ENCODE measurements at regions not wholly inside any gene's neighbourhood (a gene's known extent, or its start where the extent isn't known, plus 50 kb on each side); places are given as distances from the start of the nearest gene placed in this dataset.

DNA sequence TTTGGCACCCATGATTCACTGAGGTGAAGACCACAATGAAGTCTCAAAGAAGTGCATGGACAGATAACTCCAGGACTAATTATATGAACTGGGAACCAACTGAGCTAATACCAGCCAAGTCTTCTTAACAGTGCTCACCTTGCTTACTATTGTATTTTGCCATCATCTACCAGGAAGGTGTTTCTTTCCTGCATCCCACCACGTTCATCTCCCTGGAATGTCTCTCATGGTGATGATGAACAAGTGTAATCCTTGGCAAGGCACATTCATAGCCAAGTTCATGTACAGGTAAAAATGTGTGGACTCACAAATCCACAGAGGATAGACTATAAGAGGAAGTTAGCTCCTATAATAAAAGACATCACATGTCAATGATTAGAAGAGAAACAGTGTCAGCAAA lies 489.1 kb downstream of the SMARCA1 start:
- Histone ChIP-seq H2BK15ac (ENCODE audit: low read length) (no peak overlapping the region), H4K8ac (ENCODE audit: low read depth, low read length) (no peak overlapping the region), H3K36me3 (replicated peaks in 1 of 2; ENCODE audit: control insufficient read depth in 2 of 2, insufficient read depth in 2 of 2, low read length in 2 of 2) (no peaks in the 10 kb centered on the region), H2BK120ac (ENCODE audit: low read depth, low read length) (no peak overlapping the region), H3K27me3 (ENCODE audit: control insufficient read depth in 3 of 3, insufficient read depth in 3 of 3, low read depth in 1 of 3, low read length in 3 of 3) (no peaks in the 10 kb centered on the region), H3K23ac (ENCODE audit: low read depth, low read length, poor library complexity) (no peak overlapping the region), H3K4me1 (ENCODE audit: control insufficient read depth in 2 of 2, insufficient read depth in 1 of 2, low read depth in 1 of 2, low read length in 2 of 2) (peaks cover 0 to 2% of the 10 kb centered on the region in 2 donors), H2BK5ac (ENCODE audit: low read length) (no peak overlapping the region), H4K91ac (ENCODE audit: low read depth, low read length, poor library complexity) (no peak overlapping the region), H2AK5ac (ENCODE audit: low read depth, low read length) (no peak overlapping the region), H3K4me2 (ENCODE audit: insufficient read depth, low read length, poor library complexity, severe bottlenecking) (no peak overlapping the region), H3K27ac (replicated peaks; ENCODE audit: low read length) (no peak overlapping the region), H3K4me3 (ENCODE audit: low read length in 2 of 2) (no peak overlapping the region), H3K18ac (ENCODE audit: low read length) (no peak overlapping the region), H3K14ac (ENCODE audit: low read length) (no peak overlapping the region), H3K9ac (ENCODE audit: low read depth, low read length, poor library complexity) (no peak overlapping the region), H3K4ac (ENCODE audit: low read length) (no peak overlapping the region), H2AFZ (ENCODE audit: low read length) (no peak overlapping the region), H3K79me1 (ENCODE audit: low read depth, low read length) (no peaks in the 10 kb centered on the region), H2BK12ac (ENCODE audit: low read length) (no peak overlapping the region), H3K9me3 (replicated peaks in 1 of 2; ENCODE audit: control insufficient read depth in 2 of 2, insufficient read depth in 1 of 2, low read depth in 1 of 2, low read length in 2 of 2) (no peaks in the 10 kb centered on the region)
- WGBS, 2 donors (ENCODE audit: extremely low coverage in 2 of 2, insufficient read length in 2 of 2, insufficient replicate concordance in 1 of 2), result no CpG with 5 or more reads among the region's 1 CpG
- no peak for DNase-seq (ENCODE audit: low spot score)

DNA sequence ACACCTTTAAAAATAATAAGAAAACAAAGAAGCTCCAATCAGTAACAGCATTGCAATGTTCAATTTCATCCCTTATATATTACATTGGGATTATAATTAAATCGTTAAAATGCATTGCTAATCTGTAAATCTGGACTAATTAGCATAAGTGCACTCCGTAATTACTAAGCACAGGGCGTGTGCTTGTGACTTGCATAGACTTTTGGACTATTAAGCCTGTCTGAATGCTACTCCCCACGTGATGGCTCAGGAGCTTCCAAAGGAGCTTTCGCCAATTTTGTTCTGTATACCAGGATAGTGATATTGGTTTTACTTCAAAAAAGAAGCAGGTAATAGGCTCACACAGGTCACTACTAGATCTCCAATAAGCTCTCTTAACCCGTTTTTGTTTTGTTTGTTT lies 497.1 kb downstream of the SMARCA1 start:
- Histone ChIP-seq H3K4ac (ENCODE audit: low read length) (no peak overlapping the region), H4K8ac (ENCODE audit: low read depth, low read length) (no peak overlapping the region), H2BK120ac (ENCODE audit: low read depth, low read length) (no peak overlapping the region), H3K9me3 (replicated peaks in 1 of 2; ENCODE audit: control insufficient read depth in 2 of 2, insufficient read depth in 1 of 2, low read depth in 1 of 2, low read length in 2 of 2) (no peaks in the 10 kb centered on the region), H3K18ac (ENCODE audit: low read length) (no peak overlapping the region), H3K14ac (ENCODE audit: low read length) (no peak overlapping the region), H3K4me2 (ENCODE audit: insufficient read depth, low read length, poor library complexity, severe bottlenecking) (no peak overlapping the region), H3K9ac (ENCODE audit: low read depth, low read length, poor library complexity) (no peak overlapping the region), H2BK5ac (ENCODE audit: low read length) (no peak overlapping the region), H3K27me3 (ENCODE audit: control insufficient read depth in 3 of 3, insufficient read depth in 3 of 3, low read depth in 1 of 3, low read length in 3 of 3) (no peaks in the 10 kb centered on the region), H3K79me1 (ENCODE audit: low read depth, low read length) (no peaks in the 10 kb centered on the region), H3K4me1 (ENCODE audit: control insufficient read depth in 2 of 2, insufficient read depth in 1 of 2, low read depth in 1 of 2, low read length in 2 of 2) (no peaks in the 10 kb centered on the region), H2BK15ac (ENCODE audit: low read length) (no peak overlapping the region), H3K36me3 (replicated peaks in 1 of 2; ENCODE audit: control insufficient read depth in 2 of 2, insufficient read depth in 2 of 2, low read length in 2 of 2) (no peaks in the 10 kb centered on the region), H2AFZ (ENCODE audit: low read length) (no peak overlapping the region), H3K27ac (replicated peaks; ENCODE audit: low read length) (no peak overlapping the region), H3K23ac (ENCODE audit: low read depth, low read length, poor library complexity) (no peak overlapping the region), H3K4me3 (ENCODE audit: low read length in 2 of 2) (no peak overlapping the region), H2BK12ac (ENCODE audit: low read length) (no peak overlapping the region), H4K91ac (ENCODE audit: low read depth, low read length, poor library complexity) (no peak overlapping the region), H2AK5ac (ENCODE audit: low read depth, low read length) (no peak overlapping the region)
- DNase-seq (ENCODE audit: low spot score), result no peak
- no CpG with 5 or more reads among the region's 6 CpGs for WGBS, 2 donors (ENCODE audit: extremely low coverage in 2 of 2, insufficient read length in 2 of 2, insufficient replicate concordance in 1 of 2)

GRCh38 chrX:129025376-129025775 lies 497.9 kb downstream of the SMARCA1 start:
- Histone ChIP-seq H3K23ac (ENCODE audit: low read depth, low read length, poor library complexity) (no peak overlapping the region), H2BK120ac (ENCODE audit: low read depth, low read length) (no peak overlapping the region), H3K27me3 (ENCODE audit: control insufficient read depth in 3 of 3, insufficient read depth in 3 of 3, low read depth in 1 of 3, low read length in 3 of 3) (no peaks in the 10 kb centered on the region), H3K4me1 (ENCODE audit: control insufficient read depth in 2 of 2, insufficient read depth in 1 of 2, low read depth in 1 of 2, low read length in 2 of 2) (no peaks in the 10 kb centered on the region), H2BK5ac (ENCODE audit: low read length) (no peak overlapping the region), H3K18ac (ENCODE audit: low read length) (no peak overlapping the region), H2AK5ac (ENCODE audit: low read depth, low read length) (no peak overlapping the region), H3K4ac (ENCODE audit: low read length) (no peak overlapping the region), H3K14ac (ENCODE audit: low read length) (no peak overlapping the region), H2AFZ (ENCODE audit: low read length) (no peak overlapping the region), H2BK12ac (ENCODE audit: low read length) (no peak overlapping the region), H3K36me3 (replicated peaks in 1 of 2; ENCODE audit: control insufficient read depth in 2 of 2, insufficient read depth in 2 of 2, low read length in 2 of 2) (no peaks in the 10 kb centered on the region), H3K9me3 (replicated peaks in 1 of 2; ENCODE audit: control insufficient read depth in 2 of 2, insufficient read depth in 1 of 2, low read depth in 1 of 2, low read length in 2 of 2) (no peaks in the 10 kb centered on the region), H3K27ac (replicated peaks; ENCODE audit: low read length) (no peak overlapping the region), H4K8ac (ENCODE audit: low read depth, low read length) (no peak overlapping the region), H4K91ac (ENCODE audit: low read depth, low read length, poor library complexity) (no peak overlapping the region), H3K4me3 (ENCODE audit: low read length in 2 of 2) (no peak overlapping the region), H3K79me1 (ENCODE audit: low read depth, low read length) (no peaks in the 10 kb centered on the region), H3K9ac (ENCODE audit: low read depth, low read length, poor library complexity) (no peak overlapping the region), H3K4me2 (ENCODE audit: insufficient read depth, low read length, poor library complexity, severe bottlenecking) (no peak overlapping the region), H2BK15ac (ENCODE audit: low read length) (no peak overlapping the region)
- WGBS, 2 donors (ENCODE audit: extremely low coverage in 2 of 2, insufficient read length in 2 of 2, insufficient replicate concordance in 1 of 2), result no CpG with 5 or more reads among the region's 4 CpGs
- no peak for DNase-seq (ENCODE audit: low spot score)

DNA sequence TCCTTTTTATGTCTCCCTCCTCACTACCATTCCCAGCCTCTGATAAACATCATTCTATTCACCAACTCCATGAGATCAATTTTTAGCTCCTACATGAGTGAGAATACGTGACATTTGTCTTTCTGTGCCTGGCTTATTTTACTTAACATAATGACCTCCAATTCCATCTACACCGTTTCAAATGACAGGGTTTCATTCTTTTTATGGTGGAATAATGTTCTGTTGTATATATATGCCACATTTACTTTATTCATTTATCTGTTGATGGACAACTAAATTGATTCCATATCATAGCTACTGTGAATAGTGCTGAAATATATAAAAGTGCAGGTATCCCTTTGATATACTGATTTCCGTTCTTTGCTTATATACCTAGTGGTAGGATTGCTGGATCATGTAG lies 503.9 kb downstream of the SMARCA1 start:
- no peak overlapping the region for H3K9ac ChIP-seq (ENCODE audit: low read depth, low read length, poor library complexity)
- H2BK15ac ChIP-seq (ENCODE audit: low read length), result no peak overlapping the region
- no peaks in the 10 kb centered on the region for H3K27me3 ChIP-seq (ENCODE audit: control insufficient read depth in 3 of 3, insufficient read depth in 3 of 3, low read depth in 1 of 3, low read length in 3 of 3)
- no peak overlapping the region for H3K27ac ChIP-seq (replicated peaks; ENCODE audit: low read length)
- H2BK12ac ChIP-seq (ENCODE audit: low read length), result no peak overlapping the region
- no peak overlapping the region for H3K14ac ChIP-seq (ENCODE audit: low read length)
- H4K91ac ChIP-seq (ENCODE audit: low read depth, low read length, poor library complexity), result no peak overlapping the region
- no peak overlapping the region for H2BK5ac ChIP-seq (ENCODE audit: low read length)
- H3K4me2 ChIP-seq (ENCODE audit: insufficient read depth, low read length, poor library complexity, severe bottlenecking), result no peak overlapping the region
- no peak overlapping the region for H3K4ac ChIP-seq (ENCODE audit: low read length)
- no peak for DNase-seq (ENCODE audit: low spot score)
- H3K79me1 ChIP-seq (ENCODE audit: low read depth, low read length), result no peaks in the 10 kb centered on the region
- H4K8ac ChIP-seq (ENCODE audit: low read depth, low read length), result no peak overlapping the region
- no peaks in the 10 kb centered on the region for H3K36me3 ChIP-seq (replicated peaks in 1 of 2; ENCODE audit: control insufficient read depth in 2 of 2, insufficient read depth in 2 of 2, low read length in 2 of 2)
- H2AK5ac ChIP-seq (ENCODE audit: low read depth, low read length), result no peak overlapping the region
- H2BK120ac ChIP-seq (ENCODE audit: low read depth, low read length), result no peak overlapping the region
- WGBS, 2 donors (ENCODE audit: extremely low coverage in 2 of 2, insufficient read length in 2 of 2, insufficient replicate concordance in 1 of 2), result no CpG with 5 or more reads among the region's 3 CpGs
- no peaks in the 10 kb centered on the region for H3K9me3 ChIP-seq (replicated peaks in 1 of 2; ENCODE audit: control insufficient read depth in 2 of 2, insufficient read depth in 1 of 2, low read depth in 1 of 2, low read length in 2 of 2)
- no peak overlapping the region for H2AFZ ChIP-seq (ENCODE audit: low read length)
- no peak overlapping the region for H3K18ac ChIP-seq (ENCODE audit: low read length)
- no peak overlapping the region for H3K4me3 ChIP-seq (ENCODE audit: low read length in 2 of 2)
- H3K23ac ChIP-seq (ENCODE audit: low read depth, low read length, poor library complexity), result no peak overlapping the region
- H3K4me1 ChIP-seq (ENCODE audit: control insufficient read depth in 2 of 2, insufficient read depth in 1 of 2, low read depth in 1 of 2, low read length in 2 of 2), result peaks cover 5 to 6% of the 10 kb centered on the region in 2 donors
